DMS79 (cell line): ENCODE measurements at regions not wholly inside any gene's neighbourhood (a gene's known extent, or its start where the extent isn't known, plus 50 kb on each side); places are given as distances from the start of the nearest gene placed in this dataset.
A peak's percentile ranks its signal among the peaks of the same experiment; 100 is the strongest.

Experiments used
- DNase-seq: peaks from one replicate; lab custom pipeline; 2025; lab: John Stamatoyannopoulos, UW

DNA sequence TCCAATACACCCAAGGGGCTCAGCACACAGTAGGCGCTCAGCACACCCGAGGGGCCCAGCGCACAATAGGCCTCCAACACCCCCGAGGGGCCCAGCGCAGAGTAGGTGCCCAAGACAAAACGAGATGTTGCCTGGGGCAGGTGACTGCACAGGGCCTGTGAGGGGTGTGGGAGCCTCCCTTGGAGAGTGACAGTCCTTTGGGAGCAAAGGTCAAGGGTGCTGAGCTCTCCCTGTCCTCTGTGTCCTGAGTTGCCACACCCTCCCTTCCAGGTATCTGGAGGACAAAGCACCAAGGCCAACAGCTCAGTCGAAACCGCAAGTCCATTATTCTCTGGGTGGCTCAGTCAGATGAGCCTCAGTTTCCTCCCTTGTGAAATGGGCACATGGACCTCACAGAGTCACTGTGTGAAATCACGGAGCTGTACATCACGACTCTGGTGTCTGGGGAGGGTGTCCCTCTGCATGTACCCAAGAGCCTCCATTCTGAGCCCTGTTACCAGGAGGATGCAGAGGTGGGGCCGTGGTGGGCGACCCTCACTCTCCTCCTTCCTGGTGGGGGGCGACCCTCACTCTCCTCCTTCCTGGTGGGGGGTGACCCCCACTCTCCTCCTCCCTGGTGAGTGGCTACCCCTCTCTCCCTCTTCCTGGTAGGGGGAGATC is 81.3 kb downstream of the FOXL3 start:
- DNase-seq, result no peak

DNA sequence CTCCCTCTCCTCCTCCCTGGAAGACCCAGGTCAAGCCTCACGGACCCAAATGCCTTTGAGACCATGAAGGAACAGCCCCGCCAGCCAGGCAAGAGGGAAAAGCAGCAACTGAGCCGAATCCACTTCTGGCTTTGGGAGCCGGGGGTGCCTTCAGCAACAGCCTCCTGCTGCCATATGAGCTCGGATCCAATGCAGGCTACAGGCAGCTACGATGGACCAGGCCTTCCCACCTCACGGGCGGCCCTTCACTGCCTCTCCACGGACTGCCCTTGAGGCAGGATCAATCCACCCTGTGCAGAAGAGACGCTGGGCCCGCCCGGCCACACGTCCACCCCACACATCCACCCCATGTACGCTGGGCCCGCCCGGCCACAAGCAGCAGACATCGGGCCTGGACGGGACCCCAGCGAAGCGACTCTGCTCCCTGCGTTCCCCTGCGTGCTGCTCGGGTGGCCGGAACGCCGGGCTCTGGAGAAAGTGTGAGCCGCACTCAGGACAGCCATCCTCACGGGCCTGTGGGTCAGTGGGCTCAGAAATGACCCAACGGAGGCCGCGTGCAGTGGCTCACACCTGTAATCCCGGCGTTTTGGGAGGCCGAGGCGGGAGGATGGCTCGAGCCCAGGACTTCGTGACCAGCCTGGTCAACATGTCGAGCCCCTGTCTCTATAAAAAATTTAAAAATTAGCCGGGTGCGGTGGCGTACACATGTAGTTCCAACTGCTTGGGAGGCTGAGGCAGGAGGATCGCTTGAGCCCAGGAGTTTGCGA is 82.0 kb downstream of the FOXL3 start:
- DNase-seq, result no peak

DNA sequence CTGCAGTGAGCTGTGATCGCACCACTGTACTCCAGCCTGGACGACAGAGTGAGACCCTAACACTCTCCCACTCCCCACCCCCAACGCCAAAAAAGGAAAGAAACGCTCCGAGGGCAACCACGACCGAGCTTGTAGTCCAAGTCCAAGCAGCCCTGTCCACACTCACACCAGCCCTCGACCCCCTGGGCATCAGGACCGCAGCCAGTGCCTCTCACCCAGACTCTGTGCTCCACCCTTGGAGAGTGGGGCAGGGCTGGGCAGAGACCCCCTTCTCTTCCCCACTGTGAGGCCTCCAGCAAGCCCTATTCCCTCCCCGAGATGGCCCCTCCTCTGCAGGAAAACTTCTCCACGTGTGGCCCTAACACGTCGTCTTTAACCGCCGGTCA is 82.6 kb downstream of the FOXL3 start:
- DNase-seq, result no peak

DNA sequence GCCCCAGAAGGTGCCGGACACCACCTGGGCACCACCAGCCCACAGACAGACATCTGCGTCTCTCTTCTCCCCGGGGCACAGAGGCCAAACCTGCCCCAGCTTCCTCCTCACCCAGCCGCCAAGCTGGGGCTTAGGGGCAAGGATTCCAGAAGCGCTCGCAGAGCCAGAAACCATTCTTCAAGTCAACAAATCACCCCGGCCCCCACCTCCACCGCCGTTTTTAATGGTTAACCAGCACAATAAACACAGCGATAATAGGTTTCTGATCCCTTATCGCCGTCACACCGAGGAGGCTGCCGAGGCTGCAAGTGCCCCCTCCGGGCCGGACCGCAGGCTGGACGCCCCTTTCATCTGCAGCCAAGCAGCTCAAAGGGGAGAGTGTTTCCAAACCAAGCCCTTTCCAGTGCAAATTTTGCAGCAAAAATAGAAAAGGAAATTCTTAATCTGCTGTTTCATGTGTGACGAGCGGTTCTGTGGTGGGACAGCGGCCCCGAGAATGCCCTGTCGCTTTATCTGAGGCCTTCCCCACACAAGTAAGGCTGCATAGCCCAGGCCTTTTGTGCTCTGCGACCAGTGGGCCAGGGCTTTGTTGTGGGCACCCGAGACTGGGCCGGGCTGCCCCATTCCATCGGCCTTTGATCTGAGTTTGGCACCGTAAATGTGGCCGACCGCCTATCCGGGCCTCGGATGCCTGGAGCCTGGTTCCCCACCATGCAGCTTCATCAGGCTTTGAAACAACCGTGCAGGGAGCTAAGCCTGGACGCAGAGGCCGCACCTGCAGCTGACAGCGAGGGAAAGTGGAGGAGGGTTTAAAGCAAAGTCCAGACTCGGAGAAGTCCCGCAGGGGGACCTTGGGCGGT is 83.2 kb downstream of the FOXL3 start:
- DNase-seq, result no peak

DNA sequence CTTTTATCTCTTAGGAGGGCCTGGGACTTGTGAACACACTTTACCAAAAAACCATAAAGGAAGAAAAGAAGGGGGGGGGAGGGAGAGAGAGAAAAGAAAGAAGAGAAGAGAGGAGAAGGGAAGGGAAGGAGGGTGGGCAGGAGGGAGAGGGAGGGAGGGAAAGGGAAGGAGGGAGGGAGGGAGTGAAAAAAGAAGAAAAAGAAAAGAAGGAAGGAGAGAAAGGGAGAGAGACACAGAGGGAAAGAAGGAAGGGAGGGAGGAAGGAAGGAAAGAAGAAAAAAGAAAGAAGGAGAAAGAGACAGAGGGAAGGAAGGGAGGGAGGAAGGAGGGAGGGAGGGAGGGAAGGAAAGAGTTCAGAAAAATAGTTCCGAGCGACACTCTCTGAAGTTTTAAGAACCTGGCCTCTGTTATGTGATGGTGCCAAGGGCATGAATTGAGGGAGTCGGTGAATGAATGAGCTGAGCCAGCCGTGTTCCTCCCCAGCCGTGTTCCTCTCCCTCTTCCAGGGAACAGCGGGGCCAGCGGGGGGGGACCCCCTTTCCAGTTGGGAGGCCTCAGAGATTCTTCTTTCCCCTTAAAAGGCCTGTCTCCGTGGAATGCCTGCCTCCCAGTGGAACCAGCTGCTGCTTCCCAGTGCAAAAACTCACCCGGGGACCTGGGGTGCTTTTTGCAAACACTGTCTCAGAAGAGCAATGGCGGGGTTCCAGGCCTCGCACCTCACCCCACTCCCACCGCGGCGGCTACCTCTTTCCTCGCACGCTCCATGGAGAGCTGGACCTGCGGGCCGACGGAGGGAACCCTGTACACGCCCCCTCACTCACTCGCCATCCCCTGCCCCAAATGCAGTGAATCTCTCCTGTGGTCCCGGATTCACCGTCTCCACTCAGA is 84.1 kb downstream of the FOXL3 start:
- no peak for DNase-seq

DNA sequence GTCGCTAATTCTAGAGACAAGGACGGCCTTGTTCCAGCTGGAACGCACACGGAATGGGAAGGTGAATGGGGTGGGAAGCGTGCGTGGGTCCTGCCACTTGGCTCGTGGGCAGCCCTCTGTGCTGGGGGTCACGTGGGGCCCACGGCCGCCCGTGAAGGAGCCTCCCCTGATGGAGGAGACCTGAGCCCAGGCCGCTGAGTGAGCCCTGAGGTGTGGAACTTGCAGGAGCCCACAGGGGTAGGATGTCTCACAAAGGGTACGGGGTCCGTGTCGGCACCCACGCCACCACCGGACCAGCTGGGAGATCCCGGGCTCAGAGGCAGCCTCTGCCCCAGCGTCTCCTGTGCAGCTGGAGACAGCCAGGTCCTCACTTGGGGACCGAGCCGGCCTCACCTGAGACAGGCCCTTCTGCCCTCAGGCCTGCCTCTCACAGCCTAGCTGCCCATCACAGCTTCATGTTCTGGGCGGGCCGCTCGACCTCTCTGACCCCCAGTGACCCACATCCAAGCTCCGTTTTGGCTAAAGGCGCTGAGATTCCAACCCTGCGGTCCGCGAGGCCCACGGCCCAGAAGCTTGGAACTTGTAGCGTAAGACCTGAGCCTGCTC is 84.8 kb downstream of the FOXL3 start:
- no peak for DNase-seq

DNA sequence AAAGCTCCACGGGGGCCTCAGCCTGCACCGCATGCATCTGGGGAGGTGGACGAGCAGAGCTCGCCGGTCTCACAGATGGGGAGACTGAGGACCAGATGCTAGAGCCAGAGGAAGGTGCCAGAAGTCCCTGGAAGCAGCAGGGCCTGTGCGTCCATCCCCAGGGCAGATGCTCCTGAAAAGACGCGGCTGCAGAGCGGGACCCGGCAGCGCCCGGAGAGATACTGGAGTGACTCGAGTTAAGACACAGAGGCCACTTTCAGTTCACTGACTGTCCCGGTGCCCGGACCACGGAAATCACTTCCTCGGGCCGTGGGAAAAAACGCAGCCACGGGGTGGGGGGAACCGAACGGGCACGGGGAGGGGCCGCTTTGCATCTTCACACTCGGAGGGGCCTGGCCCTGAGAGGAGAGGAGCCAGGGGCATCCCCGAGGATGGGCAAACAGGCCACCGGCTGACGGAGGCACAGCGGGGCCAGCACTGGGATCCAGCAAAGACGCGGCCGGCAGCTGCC is 85.4 kb downstream of the FOXL3 start:
- DNase-seq, result no peak

DNA sequence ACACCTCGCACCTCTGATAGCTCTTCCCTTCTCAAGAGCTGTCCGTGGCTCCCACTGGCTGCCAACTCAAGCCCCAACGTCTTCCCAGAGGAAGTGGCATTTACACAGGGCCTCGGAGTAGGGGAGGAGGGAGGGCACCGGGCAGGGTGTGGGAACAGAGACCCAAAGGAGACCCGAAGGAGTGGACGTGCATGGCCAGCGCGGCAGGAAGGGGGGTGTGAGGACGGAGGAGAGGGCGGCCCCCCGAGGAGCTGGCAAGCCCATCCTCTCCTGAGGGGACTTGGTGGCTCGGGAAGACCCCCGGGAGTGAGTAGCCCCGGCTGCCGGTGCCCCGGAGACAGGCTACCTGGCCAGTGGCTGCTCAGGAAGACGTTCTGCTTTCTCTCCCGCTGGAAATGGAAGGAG is 85.9 kb downstream of the FOXL3 start:
- no peak for DNase-seq

DNA sequence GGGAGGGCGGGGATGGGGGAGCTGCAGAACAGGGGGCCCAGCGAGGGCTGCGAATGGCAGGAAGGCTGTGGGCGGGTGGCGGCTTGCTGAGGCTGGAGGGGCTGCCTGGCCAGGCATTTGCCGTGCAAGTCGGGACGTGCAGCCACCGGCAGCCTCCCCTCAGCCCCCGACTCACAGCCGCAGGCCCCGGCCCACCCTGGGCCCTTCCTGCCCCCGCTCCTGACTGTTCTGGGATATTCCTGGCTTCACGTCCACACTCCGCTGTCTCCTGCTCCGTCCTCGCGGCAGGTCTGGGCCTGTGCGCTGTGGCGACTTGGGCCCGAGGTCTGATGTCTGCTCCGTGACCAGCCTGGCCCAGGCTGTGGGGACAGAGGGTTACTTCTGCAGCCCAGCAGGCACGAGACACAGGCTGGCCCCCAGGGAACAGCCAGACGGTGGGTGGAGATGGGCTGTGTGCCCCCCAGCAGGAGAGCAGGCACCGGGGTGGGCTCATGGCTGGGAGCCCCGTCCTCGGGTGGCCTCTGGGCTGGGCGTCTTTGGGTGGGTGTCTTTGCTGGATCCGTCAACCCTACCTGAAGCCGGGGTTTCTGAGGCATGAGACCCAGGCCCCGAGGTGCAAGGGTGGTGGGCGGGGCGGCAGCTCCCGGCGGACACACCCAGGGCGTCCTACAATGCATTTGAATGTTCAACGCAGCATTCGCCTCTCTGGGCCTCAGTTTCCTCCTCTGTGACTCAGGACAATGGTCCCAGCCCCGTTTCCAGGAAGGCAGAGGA is 86.5 kb downstream of the FOXL3 start:
- no peak for DNase-seq

DNA sequence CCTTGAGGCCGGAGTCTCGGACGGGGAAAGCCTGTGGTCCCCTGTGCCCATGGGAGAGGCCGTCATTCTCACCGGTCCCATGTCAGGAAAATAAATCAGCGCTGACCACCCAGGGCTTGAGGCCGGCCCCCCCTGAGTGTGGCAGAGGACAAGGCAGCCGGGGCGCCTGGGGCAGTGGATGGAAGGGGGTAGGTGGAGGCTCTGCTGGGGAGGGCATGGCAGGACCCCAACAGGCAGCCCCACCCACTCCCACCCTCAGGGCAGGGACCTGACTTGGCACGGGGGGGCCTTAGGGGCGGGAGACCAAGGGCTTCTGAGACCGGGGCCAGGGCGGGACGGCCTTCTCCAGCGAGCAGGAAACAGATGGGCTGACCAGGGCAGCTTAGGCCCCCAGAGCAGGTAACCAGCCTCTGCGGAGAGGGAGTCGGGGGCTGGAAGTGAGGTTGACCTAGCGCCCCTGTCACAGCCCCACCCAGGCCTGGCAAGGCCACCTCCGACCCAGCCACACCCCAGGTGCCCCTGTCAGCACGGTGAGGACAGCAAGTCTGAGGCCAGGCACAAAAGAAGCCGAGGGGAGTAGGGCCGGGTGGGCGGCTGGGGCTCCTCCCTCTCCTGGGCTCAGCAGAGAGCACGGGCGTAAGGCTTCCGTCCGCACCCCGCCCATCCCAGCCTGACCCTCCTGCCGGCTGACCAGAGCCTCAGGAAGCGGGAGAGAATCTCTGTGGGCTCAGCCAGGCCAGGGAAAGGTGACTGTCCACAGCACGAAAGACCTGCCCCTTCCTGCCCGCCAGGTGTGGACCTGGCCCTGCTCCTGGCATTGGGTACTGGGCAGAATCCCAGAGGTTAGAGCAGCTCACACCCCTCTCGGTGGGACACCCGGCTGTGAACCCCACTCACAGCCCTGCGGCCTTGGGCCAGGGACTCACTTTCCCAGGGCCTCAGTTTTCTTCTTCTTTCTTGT is 87.4 kb downstream of the FOXL3 start:
- no peak for DNase-seq

DNA sequence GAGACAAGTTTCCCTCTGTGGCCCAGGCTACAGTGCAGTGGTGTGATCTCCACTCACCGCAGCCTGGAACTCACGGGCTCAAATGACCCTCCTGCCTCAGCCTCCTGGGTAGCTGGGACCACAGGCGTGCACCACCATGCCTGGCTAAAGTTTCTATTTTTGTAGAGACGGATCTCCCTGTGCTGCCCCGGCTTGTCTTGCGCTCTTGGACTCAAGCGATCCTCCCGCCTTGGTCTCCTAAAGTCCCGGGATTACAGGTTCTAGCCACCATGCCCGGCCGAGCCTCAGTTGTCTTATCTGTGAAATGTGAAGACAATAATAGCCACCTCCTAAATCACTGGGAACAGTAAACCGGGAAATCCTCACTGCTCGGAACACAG is 88.1 kb downstream of the FOXL3 start:
- DNase-seq, result no peak

DNA sequence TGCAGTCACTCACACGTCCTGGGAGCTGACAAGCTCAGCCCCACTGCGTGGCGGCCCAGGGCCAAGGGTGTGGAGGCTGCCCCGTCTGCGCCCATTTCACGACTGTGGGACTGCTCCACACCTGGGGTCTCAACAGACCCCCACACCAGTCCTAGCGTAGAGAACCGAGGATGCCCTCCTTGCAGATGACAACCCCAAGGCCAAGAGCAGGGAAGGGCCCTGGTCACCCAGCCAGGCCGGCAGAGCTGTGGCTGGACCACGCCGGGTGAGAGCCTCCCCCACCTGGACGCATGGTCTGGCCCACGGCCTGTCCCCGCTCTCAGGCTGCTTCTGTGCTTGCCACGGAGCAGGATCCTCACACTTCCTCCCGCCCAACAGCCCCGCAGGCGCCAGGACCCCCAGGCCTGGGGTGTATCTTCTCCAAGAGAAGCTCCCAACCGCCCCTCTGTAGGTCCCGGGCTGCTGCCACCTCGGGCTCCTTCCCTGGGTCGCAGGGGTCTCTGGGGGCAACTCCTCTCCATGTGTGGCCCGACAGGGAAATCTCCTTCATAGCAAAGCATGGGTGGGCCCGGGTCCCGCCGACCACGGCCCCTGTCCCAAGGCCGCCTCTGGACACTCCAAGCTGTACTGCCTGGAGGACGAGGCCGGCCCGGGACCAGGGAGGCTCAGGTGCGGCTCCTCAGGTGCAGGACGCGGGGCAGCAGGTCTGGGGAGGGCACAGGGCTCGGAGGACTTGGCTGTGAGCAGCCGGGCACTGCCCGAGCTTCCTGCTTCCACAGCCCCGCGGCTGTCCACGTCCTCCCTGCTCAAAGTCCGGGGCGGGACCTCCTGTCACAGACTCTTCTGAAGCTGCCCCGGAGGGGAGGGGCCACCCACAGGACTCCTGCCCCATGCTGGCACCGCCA is 88.8 kb downstream of the FOXL3 start:
- no peak for DNase-seq

DNA sequence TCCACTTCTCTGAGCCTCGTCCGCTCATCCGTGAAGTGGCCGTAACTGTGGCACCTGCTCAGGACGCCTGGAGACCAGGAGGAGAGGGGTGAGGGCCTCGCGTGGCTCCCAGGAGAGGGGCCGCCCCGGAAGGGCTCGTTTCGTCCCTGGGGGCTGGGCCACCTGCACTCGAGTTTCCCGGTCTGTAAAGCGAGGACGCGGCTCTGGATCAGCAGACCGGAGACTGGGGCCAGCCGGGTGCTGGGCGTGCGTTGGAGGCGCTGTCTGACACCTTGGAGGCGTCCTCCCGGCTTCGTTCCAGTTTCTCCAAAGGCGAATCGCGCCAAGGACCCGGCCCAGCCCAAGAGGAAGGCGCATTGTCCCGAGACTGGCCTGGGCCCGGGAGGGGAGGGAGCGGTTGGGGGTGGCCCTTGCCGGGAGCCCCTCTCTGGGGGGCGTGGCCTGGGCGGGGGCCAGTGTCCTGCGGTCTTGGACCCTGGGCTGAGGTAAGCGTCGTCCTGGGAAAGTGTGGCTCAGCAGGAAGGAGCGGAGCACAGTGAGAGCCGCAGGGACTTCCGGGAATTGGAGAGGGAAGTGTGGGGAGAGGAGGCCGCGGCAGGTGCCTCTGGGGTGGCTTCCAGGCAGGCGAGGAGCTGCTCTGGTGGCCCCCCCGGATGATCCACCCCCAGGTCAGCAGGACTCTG is 89.6 kb downstream of the FOXL3 start:
- DNase-seq, result peak; percentile 59

DNA sequence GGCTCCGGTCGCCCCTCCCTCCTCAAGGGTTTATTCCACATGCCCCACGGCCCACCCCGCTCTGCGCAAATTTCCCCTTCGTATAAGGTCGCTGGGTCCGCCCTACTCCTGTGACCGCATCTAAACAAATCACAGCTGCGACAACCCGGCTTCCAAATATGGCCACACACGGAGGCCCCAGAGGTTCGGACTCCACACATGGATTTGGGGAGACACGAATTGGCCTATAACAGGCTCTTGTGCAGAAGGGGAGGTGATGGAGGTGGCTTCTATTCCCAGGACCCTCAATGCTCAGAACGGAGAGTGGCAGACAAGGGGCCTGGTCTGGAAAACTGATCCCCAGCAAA is 90.1 kb downstream of the FOXL3 start:
- DNase-seq, result no peak

DNA sequence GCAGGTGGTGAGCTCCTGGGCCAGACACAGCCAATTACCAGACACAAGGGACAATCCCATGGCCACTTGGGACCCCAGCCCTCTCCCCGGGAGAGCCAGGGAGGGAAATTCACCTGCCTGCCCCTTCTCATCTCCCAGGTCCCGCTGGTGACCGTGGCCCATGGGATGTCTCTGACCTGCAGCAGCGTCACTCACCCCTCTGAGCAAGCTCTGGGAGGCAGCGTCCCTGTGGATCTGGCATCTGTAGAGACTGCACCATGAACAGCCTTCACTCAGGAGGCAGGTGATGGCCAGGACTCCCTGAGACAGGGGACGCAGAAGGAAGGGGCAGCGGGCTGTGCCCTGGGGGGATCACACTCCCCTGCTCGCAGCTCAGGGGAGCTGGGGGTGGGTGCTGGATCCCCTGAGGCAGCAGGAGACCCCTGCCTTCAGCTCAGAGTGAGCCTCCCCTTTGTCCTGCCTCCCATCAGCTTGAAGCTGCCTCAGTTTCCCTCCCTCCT is 90.8 kb downstream of the FOXL3 start:
- no peak for DNase-seq

DNA sequence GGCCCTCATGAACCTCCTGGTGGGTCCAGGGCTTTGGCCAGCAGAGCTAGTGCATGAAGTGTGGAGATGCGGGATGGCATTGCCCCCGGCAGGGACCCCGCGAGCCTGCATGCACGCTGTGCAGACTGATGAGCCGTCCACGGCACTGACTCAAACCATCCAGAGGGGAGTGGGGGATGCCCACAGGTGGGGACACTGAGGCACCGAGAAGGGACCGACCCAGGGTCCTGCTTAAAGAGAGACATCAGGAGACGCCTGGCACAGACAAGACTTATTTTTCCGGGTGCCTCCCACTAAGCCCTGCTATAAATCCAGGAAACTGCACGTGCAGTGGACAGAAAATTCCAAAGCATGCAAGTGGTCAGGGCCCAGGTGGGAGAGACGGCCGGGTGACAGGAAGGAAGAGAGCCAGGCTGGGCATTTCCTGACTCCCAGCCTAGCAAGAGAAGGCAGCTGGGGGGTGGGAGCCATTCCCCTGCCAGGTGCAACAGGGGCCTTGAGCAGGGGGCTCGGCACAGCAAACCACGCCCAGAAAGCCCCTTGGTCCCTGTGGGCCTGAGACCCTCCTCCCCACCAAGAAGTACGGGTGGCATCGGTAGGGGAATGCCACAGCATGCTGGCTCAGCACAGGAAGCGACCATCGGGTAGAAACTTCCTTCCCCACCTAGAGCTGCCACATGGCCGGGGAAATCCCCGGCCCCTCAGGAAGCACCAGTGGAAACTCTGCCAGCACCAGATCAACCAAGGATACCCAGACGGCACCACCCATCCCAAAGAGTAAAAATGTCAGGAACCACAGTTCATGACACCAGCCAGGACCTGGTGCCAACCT is 91.5 kb downstream of the FOXL3 start:
- DNase-seq, result no peak

DNA sequence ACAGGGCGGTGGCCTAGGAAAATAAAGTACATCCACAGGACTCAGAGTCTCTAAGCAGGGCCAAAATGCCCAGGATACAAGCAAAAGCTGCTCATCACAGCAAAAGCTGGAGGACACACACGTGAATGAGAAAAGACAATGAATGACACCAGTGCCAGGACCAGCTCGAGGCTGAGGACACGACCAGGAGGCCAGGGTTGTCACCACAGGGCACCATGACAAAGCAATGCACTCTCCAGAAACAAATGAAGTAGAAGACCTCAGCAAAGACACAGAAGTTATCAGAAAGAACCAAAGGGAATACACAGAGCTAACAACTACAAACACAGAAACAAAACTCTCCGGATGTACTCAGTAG is 92.1 kb downstream of the FOXL3 start:
- no peak for DNase-seq
